Gastrocnemius medialis (tissue), 4 donors: ENCODE measurements at regions not wholly inside any gene's neighbourhood (a gene's known extent, or its start where the extent isn't known, plus 50 kb on each side); places are given as distances from the start of the nearest gene placed in this dataset.

Source experiments
- ATAC-seq, 2 donors: fragments of 150-250 bp; one replicate each; pipeline ENCODE4 v1.9.1; 2016
- DNase-seq, 2 donors: peaks; one replicate each; pipeline ENCODE4 v3.0.0-alpha.2; 2019
- H3K27ac ChIP-seq, 4 donors: fragments of 200-600 bp; sonication (generic); 1 replicate in 1 of 4; 2 replicates in 3 of 4; pipeline ENCODE4 v1.5.1; 2016 to 2018; ENCODE audit warnings: mild to moderate bottlenecking in 2 of 4, moderate library complexity in 1 of 4
- H3K27me3 ChIP-seq, 3 donors: fragments of 200-600 bp; sonication (generic) in 2 of 3; 1 replicate in 1 of 3; 2 replicates in 2 of 3; pipeline versions ENCODE4 v1.5.1 to v1.6.0; 2016 to 2019; ENCODE audit warnings: mild to moderate bottlenecking in 1 of 3, moderate library complexity in 1 of 3
- H3K36me3 ChIP-seq, 2 donors: fragments of 200-600 bp; sonication (generic) in 1 of 2; one replicate each; pipeline ENCODE4 v1.5.1; 2017 to 2018
- H3K4me1 ChIP-seq, 2 donors: fragments of 200-600 bp; sonication (generic) in 1 of 2; one replicate each; pipeline ENCODE4 v1.5.1; 2016 to 2017; ENCODE audit warnings: mild to moderate bottlenecking in 2 of 2
- H3K4me3 ChIP-seq, 4 donors: fragments of 200-600 bp; sonication (generic) in 3 of 4; 1 replicate in 1 of 4; 2 replicates in 3 of 4; pipeline ENCODE4 v1.5.1; 2016 to 2019; ENCODE audit warnings: mild to moderate bottlenecking in 2 of 4
- H3K9me3 ChIP-seq, 3 donors: fragments of 200-600 bp; sonication (generic) in 2 of 3; 1 replicate in 1 of 3; 2 replicates in 2 of 3; pipeline ENCODE4 v1.5.1; 2016 to 2019
- POLR2A ChIP-seq, 2 donors: fragments of 450-650 bp; IDR thresholded peaks; one replicate each; pipeline ENCODE4 v1.6.1; 2017; ENCODE audit warnings: antibody characterized with exemption in 2 of 2, mild to moderate bottlenecking in 2 of 2, moderate library complexity in 2 of 2
- in situ Hi-C, 4 donors: fragments of 200-750 bp; cut with MboI; loops; one replicate each; pipeline versions ENCODE4 v1.15.0 to v1.8.0; 2017; ENCODE audit warnings: low sequenced_read_pairs in 4 of 4
- intact Hi-C: fragments of 100-400 bp; cut with DNase I; formaldehyde crosslinking; loops from one replicate; pipeline ENCODE4 v1.15.1; 2023; ENCODE audit warnings: low total_unique reads
- TF ChIP-seq, protein P1 (sequence below), 5 experiments: fragments of 450-650 bp in 3 of 5; fragments of 200-600 bp in 2 of 5; sonication (generic) in 2 of 5; IDR thresholded peaks in 4 of 5; conservative IDR thresholded peaks in 1 of 5; 1 replicate in 4 of 5; 2 replicates in 1 of 5; pipeline ENCODE4 v1.5.1; 2016 to 2019; ENCODE audit warnings: antibody characterized with exemption in 5 of 5, mild to moderate bottlenecking in 3 of 5, moderate library complexity in 3 of 5

DNA sequence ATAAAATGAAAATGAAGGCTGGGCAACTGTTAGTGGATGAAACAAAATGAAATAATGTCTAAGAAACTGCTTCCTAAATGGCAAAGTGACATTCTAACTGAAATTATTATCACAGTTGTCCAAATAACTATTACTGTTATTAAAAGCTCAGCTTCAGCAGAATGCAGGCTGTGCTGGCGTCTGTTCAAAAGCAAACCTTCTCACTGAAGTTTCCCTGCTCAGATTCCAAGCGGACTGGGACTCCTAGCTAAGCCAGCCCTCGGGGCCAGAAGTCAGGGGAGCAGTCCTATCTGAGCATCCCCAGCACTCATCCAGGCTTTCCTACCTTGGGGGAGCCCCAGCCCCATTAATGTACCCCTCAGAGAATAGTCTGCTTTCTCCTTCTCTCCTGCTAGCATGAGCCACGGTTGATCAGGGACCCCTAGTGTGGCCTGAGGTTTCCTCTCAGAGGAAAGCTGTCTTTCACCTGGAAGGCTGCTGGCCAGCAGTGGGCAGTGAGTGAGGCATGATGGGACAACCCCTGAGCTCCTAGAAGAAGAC is 1167.3 kb downstream of the TBC1D22A start:
- TF ChIP-seq POLR2A (IDR thresholded peaks at IDR 0.05): no peak

GRCh38 chr22:47929073-47929472 is 1166.6 kb downstream of the TBC1D22A start:
- TF ChIP-seq, protein P1, sequence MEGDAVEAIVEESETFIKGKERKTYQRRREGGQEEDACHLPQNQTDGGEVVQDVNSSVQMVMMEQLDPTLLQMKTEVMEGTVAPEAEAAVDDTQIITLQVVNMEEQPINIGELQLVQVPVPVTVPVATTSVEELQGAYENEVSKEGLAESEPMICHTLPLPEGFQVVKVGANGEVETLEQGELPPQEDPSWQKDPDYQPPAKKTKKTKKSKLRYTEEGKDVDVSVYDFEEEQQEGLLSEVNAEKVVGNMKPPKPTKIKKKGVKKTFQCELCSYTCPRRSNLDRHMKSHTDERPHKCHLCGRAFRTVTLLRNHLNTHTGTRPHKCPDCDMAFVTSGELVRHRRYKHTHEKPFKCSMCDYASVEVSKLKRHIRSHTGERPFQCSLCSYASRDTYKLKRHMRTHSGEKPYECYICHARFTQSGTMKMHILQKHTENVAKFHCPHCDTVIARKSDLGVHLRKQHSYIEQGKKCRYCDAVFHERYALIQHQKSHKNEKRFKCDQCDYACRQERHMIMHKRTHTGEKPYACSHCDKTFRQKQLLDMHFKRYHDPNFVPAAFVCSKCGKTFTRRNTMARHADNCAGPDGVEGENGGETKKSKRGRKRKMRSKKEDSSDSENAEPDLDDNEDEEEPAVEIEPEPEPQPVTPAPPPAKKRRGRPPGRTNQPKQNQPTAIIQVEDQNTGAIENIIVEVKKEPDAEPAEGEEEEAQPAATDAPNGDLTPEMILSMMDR (IDR thresholded peaks at IDR 0.05 in 4 of 5, conservative IDR thresholded peaks at IDR 0.05 in 1 of 5): no peak
- no peak for TF ChIP-seq POLR2A (IDR thresholded peaks at IDR 0.05)
- Histone ChIP-seq H3K4me3 (no peak overlapping the region), H3K36me3 (no peaks in the 10 kb centered on the region), H3K27me3 (no peaks in the 10 kb centered on the region), H3K4me1 (no peaks in the 10 kb centered on the region), H3K27ac (no peak overlapping the region), H3K9me3 (no peaks in the 10 kb centered on the region)
- in situ Hi-C loops (no loop called here), intact Hi-C loops (no loop called here)
- ATAC-seq: no peak
- DNase-seq: no peak

More for the DNA sequence above, 1167.3 kb downstream of the TBC1D22A start:
- H3K4me1 ChIP-seq: no peaks in the 10 kb centered on the region
- DNase-seq (no peak), ATAC-seq (no peak)
- H3K36me3 ChIP-seq: no peaks in the 10 kb centered on the region
- no peaks in the 10 kb centered on the region for H3K27me3 ChIP-seq
- H3K27ac ChIP-seq: no peak overlapping the region
- in situ Hi-C loops: no loop called here
- intact Hi-C loops: no loop called here
- no peak overlapping the region for H3K4me3 ChIP-seq
- H3K9me3 ChIP-seq: no peaks in the 10 kb centered on the region

DNA sequence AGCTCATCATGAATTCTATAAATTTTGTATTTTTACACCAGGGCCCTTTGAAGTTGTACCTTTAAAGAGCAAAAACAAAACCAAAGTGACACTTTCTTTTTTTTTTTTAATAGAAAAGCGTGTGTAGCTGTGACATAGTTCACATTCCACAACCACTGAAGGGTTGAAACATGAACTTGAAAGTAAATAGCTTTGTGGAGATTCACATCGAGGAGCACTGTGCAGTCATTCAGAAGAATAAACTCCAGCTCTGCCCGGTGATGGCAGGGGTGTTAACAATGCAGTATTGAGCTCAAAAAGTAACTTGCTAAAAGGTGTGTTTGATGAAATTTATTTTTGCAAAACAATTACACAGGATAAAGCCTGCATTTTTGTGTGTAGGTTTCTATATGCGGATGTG is 1166.2 kb downstream of the TBC1D22A start:
- in situ Hi-C loops: no loop called here
- no peak for ATAC-seq

DNA sequence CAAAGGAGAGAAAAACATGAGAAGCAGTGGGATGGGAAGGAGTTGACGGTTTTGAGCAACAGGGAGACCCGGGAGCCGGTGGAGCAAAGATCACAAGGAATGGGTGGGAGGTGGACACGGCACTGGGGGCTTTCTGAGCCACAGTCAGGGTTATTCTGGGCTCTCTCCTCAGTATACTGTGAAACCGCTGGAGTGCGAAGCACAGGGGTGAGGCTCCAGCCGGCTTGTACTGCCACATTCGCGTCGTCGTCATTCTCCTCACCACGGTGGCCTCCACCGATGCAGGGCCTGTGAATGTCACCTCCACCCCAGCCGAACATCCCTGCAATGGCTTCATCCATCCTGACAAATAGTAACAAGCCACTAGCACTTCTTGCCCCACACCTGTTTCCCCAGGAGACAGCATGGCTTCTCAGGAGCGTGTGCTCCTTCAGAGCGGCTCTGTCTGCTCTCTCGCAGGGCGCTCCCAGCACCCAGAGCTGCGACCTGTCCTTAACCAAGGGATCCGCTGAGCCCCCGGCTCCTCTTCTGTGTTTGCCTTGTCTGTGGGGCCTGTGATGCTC is 1165.3 kb downstream of the TBC1D22A start:
- DNase-seq: no peak
- intact Hi-C loops: no loop called here

More for the DNA sequence above, 1166.2 kb downstream of the TBC1D22A start:
- TF ChIP-seq, protein P1 (IDR thresholded peaks at IDR 0.05 in 4 of 5, conservative IDR thresholded peaks at IDR 0.05 in 1 of 5): no peak
- TF ChIP-seq POLR2A (IDR thresholded peaks at IDR 0.05): no peak
- Histone ChIP-seq H3K9me3 (no peaks in the 10 kb centered on the region), H3K27ac (no peak overlapping the region), H3K36me3 (no peaks in the 10 kb centered on the region), H3K4me1 (no peaks in the 10 kb centered on the region), H3K27me3 (no peaks in the 10 kb centered on the region), H3K4me3 (no peak overlapping the region)
- no peak for DNase-seq
- intact Hi-C loops: no loop called here

DNA sequence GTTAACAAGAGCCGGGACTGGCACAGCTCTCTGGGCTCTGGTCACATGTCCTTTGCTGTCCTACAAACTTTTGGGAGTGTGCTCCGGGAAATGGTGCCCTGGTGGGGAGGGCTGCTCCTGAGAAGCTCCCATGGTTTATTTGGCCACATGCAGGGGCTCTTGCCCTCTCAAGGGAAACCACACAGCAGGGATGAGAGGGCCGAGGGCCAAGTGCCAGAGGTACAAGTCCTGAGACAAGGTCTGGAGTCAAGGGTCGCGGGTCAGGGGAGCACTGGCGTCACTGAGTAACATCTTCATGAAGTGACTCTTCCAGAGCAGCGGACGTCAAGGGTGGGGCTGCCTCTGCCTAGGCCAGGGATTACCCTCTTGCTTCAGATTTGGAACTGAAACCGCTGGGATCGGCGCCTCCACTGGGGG is 1160.6 kb downstream of the TBC1D22A start:
- no peaks in the 10 kb centered on the region for H3K27me3 ChIP-seq
- in situ Hi-C loops (no loop called here), intact Hi-C loops (no loop called here)
- H3K9me3 ChIP-seq: no peaks in the 10 kb centered on the region
- no peak for DNase-seq
- no peak overlapping the region for H3K27ac ChIP-seq
- no peaks in the 10 kb centered on the region for H3K4me1 ChIP-seq
- TF ChIP-seq, protein P1 (IDR thresholded peaks at IDR 0.05 in 4 of 5, conservative IDR thresholded peaks at IDR 0.05 in 1 of 5): no peak
- TF ChIP-seq POLR2A (IDR thresholded peaks at IDR 0.05): no peak
- no peak for ATAC-seq
- H3K4me3 ChIP-seq: no peak overlapping the region
- H3K36me3 ChIP-seq: no peaks in the 10 kb centered on the region

More for the DNA sequence above, 1165.3 kb downstream of the TBC1D22A start:
- no peak for ATAC-seq
- H3K27ac ChIP-seq: no peak overlapping the region
- H3K27me3 ChIP-seq: no peaks in the 10 kb centered on the region
- no peak for TF ChIP-seq POLR2A (IDR thresholded peaks at IDR 0.05)
- TF ChIP-seq, protein P1 (IDR thresholded peaks at IDR 0.05 in 4 of 5, conservative IDR thresholded peaks at IDR 0.05 in 1 of 5): no peak
- in situ Hi-C loops: no loop called here
- H3K4me1 ChIP-seq: no peaks in the 10 kb centered on the region
- H3K9me3 ChIP-seq: no peaks in the 10 kb centered on the region
- no peaks in the 10 kb centered on the region for H3K36me3 ChIP-seq
- no peak overlapping the region for H3K4me3 ChIP-seq
